SK-N-SH treated with all-trans-retinoic acid at 6 μM for 48 hours (cell line): ENCODE measurements at regions not wholly inside any gene's neighbourhood (a gene's known extent, or its start where the extent isn't known, plus 50 kb on each side); places are given as distances from the start of the nearest gene placed in this dataset.
"Not testable (repeated sequence)": the region's sequence is repeated elsewhere in the genome, so short reads cannot be mapped to it uniquely, and the experiment has no call there.

ENCODE experiments used
- ATAC-seq: fragments of 200-7000 bp; cut with Tn5 transposase; 3 replicates; pipeline ENCODE4 v1.9.1; 2020; ENCODE audit warnings: mild to moderate bottlenecking, moderate library complexity
- ARNTL ChIP-seq: fragments of 450-650 bp; formaldehyde crosslinking; IDR thresholded peaks from 2 replicates; pipeline ENCODE4 v1.5.0; 2020; ENCODE audit warnings: low read depth, mild to moderate bottlenecking, moderate library complexity, borderline replicate concordance
- BACH2 ChIP-seq: fragments of 250-450 bp; sonication (Bioruptor Pico); IDR thresholded peaks from 2 replicates; pipeline ENCODE4 v1.9.0; 2021; ENCODE audit warnings: mild to moderate bottlenecking, borderline replicate concordance
- CREB5 ChIP-seq: fragments of 250-450 bp; sonication (Bioruptor Pico); IDR thresholded peaks from 2 replicates; pipeline ENCODE4 v1.5.1; 2020; ENCODE audit warnings: low read depth, mild to moderate bottlenecking, moderate library complexity
- CSDC2 ChIP-seq: fragments of 250-450 bp; sonication (Bioruptor Pico); IDR thresholded peaks from 2 replicates; pipeline ENCODE4 v1.5.0; 2020; ENCODE audit warnings: mild to moderate bottlenecking, moderate library complexity
- CSRNP3 ChIP-seq: fragments of 250-450 bp; sonication (Bioruptor Pico); IDR thresholded peaks from 2 replicates; pipeline ENCODE4 v1.5.1; 2021; ENCODE audit warnings: mild to moderate bottlenecking, moderate library complexity
- GLIS3 ChIP-seq: fragments of 250-450 bp; sonication (Bioruptor Pico); IDR thresholded peaks from 2 replicates; pipeline ENCODE4 v1.5.0; 2020; ENCODE audit warnings: mild to moderate bottlenecking, moderate library complexity
- OSR1 ChIP-seq: fragments of 250-450 bp; sonication (Bioruptor Pico); IDR thresholded peaks from 2 replicates; pipeline ENCODE4 v1.8.0; 2022; ENCODE audit warnings: moderate library complexity, mild to moderate bottlenecking, inconsistent platforms
- PATZ1 ChIP-seq: fragments of 250-450 bp; sonication (Bioruptor Pico); IDR thresholded peaks from 2 replicates; pipeline ENCODE4 v1.8.0; 2020; ENCODE audit warnings: mild to moderate bottlenecking, moderate library complexity, borderline replicate concordance
- POU6F1 ChIP-seq: fragments of 250-450 bp; sonication (Bioruptor Pico); IDR thresholded peaks from 2 replicates; pipeline ENCODE4 v1.8.0; 2021; ENCODE audit warnings: low read depth, mild to moderate bottlenecking, moderate library complexity, borderline replicate concordance
- PPARA ChIP-seq: fragments of 250-450 bp; sonication (Bioruptor Pico); IDR thresholded peaks from 2 replicates; pipeline ENCODE4 v1.5.0; 2020; ENCODE audit warnings: mild to moderate bottlenecking, borderline replicate concordance
- SNAI2 ChIP-seq: fragments of 250-450 bp; sonication (Bioruptor Pico); IDR thresholded peaks from 2 replicates; pipeline ENCODE4 v1.5.0; 2020; ENCODE audit warnings: mild to moderate bottlenecking, moderate library complexity
- TCF4 ChIP-seq: fragments of 250-450 bp; sonication (Bioruptor Pico); IDR thresholded peaks from 2 replicates; pipeline ENCODE4 v1.8.0; 2021; ENCODE audit warnings: mild to moderate bottlenecking, moderate library complexity, borderline replicate concordance
- TOX ChIP-seq: fragments of 250-450 bp; sonication (Bioruptor Pico); IDR thresholded peaks from 2 replicates; pipeline ENCODE4 v1.8.0; 2021; ENCODE audit warnings: mild to moderate bottlenecking, moderate library complexity, borderline replicate concordance
- TSHZ2 ChIP-seq: fragments of 250-450 bp; sonication (Bioruptor Pico); IDR thresholded peaks from 2 replicates; pipeline ENCODE4 v1.5.0; 2020; ENCODE audit warnings: mild to moderate bottlenecking, moderate library complexity
- ZC3H10 ChIP-seq: fragments of 250-450 bp; sonication (Bioruptor Pico); IDR thresholded peaks from 2 replicates; pipeline ENCODE4 v1.5.1; 2021; ENCODE audit warnings: mild to moderate bottlenecking, moderate library complexity
- ZFP30 ChIP-seq: fragments of 450-650 bp; formaldehyde crosslinking; IDR thresholded peaks from 2 replicates; pipeline ENCODE4 v1.5.0; 2022; ENCODE audit warnings: mild to moderate bottlenecking, moderate library complexity
- ZNF565 ChIP-seq: fragments of 450-650 bp; formaldehyde crosslinking; conservative IDR thresholded peaks from 2 replicates; pipeline ENCODE4 v1.5.0; 2020; ENCODE audit warnings: low read depth, mild to moderate bottlenecking, moderate library complexity

GRCh38 chrX:25096522-25097045 is 80.8 kb upstream of the ARX start:
- no peak for ATAC-seq

GRCh38 chrX:25091152-25091551 is 75.4 kb upstream of the ARX start:
- ATAC-seq, result not testable (repeated sequence)

More at GRCh38 chrX:25096522-25097045, 80.8 kb upstream of the ARX start:
- TF ChIP-seq BACH2 (CRISPR knock-in tag) (no peak), POU6F1 (CRISPR knock-in tag) (no peak), CREB5 (CRISPR knock-in tag) (no peak), CSDC2 (CRISPR knock-in tag) (no peak), ZNF565 (CRISPR knock-in tag) (no peak), ZC3H10 (CRISPR knock-in tag) (no peak)

GRCh38 chrX:25084446-25084845 is 68.7 kb upstream of the ARX start:
- ATAC-seq, result no peak

GRCh38 chrX:25083661-25084060 is 67.9 kb upstream of the ARX start:
- no peak for ATAC-seq
- no peak for TF ChIP-seq GLIS3 (CRISPR knock-in tag)
- no peak for TF ChIP-seq ZFP30 (CRISPR knock-in tag)
- TF ChIP-seq ZNF565 (CRISPR knock-in tag), result no peak
- no peak for TF ChIP-seq PATZ1

More at GRCh38 chrX:25084446-25084845, 68.7 kb upstream of the ARX start:
- no peak for TF ChIP-seq TSHZ2 (CRISPR knock-in tag)
- no peak for TF ChIP-seq GLIS3 (CRISPR knock-in tag)
- no peak for TF ChIP-seq CSDC2 (CRISPR knock-in tag)
- no peak for TF ChIP-seq ZFP30 (CRISPR knock-in tag)
- TF ChIP-seq BACH2 (CRISPR knock-in tag), result no peak
- TF ChIP-seq CSRNP3, result no peak
- TF ChIP-seq TOX (CRISPR knock-in tag), result no peak
- no peak for TF ChIP-seq ZNF565 (CRISPR knock-in tag)
- TF ChIP-seq PPARA (CRISPR knock-in tag), result no peak

GRCh38 chrX:25079020-25079419 is 63.3 kb upstream of the ARX start:
- no peak for ATAC-seq
- TF ChIP-seq TCF4 (CRISPR knock-in tag), result no peak
- TF ChIP-seq GLIS3 (CRISPR knock-in tag), result no peak
- TF ChIP-seq BACH2 (CRISPR knock-in tag), result no peak
- no peak for TF ChIP-seq ZFP30 (CRISPR knock-in tag)
- TF ChIP-seq CSRNP3, result no peak
- TF ChIP-seq PPARA (CRISPR knock-in tag), result no peak
- TF ChIP-seq POU6F1 (CRISPR knock-in tag), result no peak
- no peak for TF ChIP-seq ZC3H10 (CRISPR knock-in tag)
- no peak for TF ChIP-seq PATZ1
- no peak for TF ChIP-seq TOX (CRISPR knock-in tag)
- TF ChIP-seq SNAI2 (CRISPR knock-in tag), result no peak
- TF ChIP-seq OSR1, result no peak
- no peak for TF ChIP-seq ARNTL (CRISPR knock-in tag)
